Retinal pigment epithelial cell (primary cell): ENCODE measurements at regions not wholly inside any gene's neighbourhood (a gene's known extent, or its start where the extent isn't known, plus 50 kb on each side); places are given as distances from the start of the nearest gene placed in this dataset.
A peak's percentile ranks its signal among the peaks of the same experiment; 100 is the strongest.

ENCODE experiments used
- DNase-seq: peaks from one replicate; pipeline ENCODE4 v3.0.0-alpha.2; 2010; ENCODE audit warnings: low read depth
- H3K4me3 ChIP-seq: 2 replicates; pipeline ENCODE4 v1.5.1; 2011; ENCODE audit warnings: mild to moderate bottlenecking, low read length, control low read depth, moderate library complexity
- TF ChIP-seq, protein P1 (sequence below): conservative IDR thresholded peaks from 2 replicates; pipeline ENCODE4 v1.5.1; 2011; ENCODE audit warnings: low read depth, low read length, control low read depth, inconsistent platforms

DNA sequence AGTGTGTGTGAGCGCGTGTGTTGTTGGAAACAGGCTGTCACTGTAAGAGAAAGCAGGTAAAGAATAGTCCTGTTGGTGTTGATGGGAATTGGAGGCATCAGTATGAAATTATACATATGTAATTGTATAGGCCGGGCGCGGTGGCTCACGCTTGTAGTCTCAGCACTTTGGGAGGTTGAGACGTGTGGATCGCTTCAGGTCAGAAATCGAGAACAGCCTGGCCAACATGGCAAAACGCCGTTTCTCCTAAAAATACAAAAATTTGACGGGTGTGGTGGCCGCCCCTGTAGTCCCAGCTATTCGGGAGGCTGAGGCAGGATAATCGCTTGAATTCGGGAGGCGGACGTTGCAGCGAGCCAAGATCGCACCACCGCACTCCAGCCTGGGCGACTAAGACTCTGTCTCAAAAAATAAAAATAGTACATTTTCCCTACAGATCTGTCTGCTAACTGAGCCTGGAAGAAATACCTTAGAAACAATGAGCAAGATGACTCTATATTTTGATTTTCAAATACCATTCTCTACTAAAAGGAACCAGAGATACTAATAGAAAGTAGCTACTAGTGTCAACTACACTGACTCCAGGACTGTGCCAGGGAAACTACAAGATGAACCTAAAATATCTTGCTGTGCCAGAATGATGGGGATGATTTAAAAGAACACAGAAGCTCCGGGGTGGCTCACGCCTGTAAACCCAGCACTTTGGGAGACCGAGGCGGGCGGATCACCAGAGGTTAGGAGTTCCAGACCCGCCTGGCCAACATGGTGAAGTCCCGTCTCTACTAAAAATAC, 110.8 kb downstream of the TRIM27 start:
- H3K4me3 ChIP-seq = no peak overlapping the region
- no peak for DNase-seq
- TF ChIP-seq, protein P1, sequence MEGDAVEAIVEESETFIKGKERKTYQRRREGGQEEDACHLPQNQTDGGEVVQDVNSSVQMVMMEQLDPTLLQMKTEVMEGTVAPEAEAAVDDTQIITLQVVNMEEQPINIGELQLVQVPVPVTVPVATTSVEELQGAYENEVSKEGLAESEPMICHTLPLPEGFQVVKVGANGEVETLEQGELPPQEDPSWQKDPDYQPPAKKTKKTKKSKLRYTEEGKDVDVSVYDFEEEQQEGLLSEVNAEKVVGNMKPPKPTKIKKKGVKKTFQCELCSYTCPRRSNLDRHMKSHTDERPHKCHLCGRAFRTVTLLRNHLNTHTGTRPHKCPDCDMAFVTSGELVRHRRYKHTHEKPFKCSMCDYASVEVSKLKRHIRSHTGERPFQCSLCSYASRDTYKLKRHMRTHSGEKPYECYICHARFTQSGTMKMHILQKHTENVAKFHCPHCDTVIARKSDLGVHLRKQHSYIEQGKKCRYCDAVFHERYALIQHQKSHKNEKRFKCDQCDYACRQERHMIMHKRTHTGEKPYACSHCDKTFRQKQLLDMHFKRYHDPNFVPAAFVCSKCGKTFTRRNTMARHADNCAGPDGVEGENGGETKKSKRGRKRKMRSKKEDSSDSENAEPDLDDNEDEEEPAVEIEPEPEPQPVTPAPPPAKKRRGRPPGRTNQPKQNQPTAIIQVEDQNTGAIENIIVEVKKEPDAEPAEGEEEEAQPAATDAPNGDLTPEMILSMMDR = no peak

DNA sequence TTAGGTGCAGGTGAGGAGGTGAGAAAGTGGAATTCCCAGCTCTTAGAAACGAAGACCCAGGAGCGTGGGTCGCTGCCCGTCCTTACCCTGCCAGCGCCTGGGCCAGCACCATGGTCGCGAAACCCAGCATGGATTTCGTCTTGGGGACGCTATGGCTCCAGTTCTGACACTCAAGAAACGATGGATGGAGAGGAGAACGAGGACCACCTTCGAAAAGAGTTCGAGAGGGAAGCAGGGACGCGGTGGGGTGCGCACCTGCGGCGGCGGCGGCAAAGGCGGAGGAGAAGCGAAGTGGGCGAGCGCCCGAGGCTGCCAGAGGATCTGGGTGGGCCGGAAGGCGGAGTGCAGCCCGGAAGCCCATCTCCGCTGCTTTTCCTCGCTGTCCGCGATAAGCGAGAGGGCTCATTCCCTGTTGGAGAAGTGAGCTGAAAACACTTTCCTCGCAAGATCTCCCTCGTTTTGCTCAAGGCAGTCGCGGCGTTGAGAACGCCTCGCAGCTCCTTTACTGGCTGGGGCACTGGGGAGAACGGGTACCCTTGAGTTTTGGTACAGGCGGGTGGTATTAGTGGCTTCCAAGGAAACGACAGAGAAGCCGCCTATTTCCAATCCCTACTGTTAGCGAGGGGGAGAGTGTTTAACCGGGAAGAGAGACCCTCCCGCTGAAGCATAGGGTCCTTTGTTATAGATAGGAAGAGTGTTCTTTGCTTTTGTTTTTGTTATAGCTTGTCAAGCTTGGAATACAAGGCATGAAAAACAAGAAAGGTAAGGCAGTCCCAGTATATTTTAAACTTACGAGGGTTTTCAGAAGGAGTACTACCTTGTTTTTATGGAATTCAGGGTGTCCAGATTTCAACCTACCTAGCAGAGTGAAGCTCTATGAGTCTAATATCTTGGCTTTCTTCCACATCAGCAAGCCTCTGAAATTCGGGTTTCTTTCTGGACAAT, 109.5 kb downstream of the TRIM27 start:
- TF ChIP-seq, protein P1 = no peak
- H3K4me3 ChIP-seq = peak overlapping the region; percentile 10
- DNase-seq = no peak

DNA sequence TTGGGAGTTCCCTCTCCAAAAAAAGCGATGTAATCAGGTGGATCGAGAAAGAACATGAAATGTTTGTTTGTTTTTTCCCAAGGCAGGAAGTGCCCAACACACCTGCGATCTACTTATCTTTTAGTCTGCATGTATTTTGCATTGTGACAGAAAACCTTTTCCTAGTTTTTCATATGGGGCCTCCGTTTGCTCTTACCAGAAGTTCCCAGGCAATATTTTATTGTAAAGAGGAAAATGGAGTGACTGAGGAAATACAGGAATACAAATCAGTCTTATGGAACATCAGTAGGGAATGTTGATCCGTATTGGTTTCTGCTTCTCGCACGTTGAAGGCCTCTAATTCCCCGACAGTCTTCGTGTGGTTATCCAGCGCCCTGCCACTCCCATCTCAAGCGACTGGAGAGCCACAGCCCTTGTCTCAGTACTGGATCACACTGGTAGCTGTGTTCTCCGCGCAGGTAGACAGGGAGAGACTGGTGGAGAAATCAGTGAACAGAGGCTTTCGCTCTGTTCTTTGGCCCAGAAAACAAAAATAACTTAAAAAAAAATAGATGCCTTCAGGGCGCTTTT, 107.4 kb downstream of the TRIM27 start:
- TF ChIP-seq, protein P1 = no peak
- no peak for DNase-seq
- no peak overlapping the region for H3K4me3 ChIP-seq

DNA sequence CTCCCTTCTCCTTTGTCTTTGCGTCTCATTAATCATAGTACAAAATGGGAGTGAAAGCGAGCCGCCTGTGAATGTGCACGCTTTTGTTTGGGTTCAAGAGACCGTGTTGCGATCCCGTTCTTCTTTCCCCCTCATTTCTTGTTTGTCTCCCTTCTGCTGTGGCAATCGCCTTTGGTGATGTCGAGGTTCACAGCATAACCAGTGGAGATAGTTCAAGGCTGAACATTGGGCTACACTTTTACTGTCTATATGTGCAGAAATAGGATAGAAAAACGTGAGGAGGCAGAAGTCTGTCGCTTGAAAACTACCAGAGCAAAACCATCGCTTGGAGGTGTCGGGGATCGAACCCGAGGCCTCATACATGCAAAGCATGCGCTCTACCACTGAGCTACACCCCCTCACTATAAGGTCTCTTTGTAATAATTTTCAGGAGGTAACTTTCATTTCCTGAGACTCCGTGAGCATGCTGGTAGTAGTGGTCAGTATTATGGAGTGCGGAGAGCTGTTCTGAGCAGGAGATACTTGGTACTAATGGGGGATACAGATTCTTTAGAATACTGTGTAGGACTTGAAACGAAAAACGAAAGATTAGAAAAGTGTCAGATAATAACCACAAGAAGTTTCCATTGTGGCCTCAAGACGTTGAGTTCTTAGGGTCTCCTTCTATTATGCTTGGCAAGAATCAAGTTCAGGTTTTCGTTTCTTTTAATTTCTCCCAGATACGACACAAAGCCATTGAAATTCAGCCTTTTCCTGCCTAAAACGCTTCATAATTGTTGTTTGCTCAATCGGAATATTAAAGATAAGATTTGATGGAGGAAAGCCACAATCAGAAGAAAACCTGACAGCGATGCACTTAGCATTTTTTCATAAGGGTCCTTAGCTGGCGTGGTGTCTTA, 106.6 kb downstream of the TRIM27 start:
- TF ChIP-seq, protein P1 = no peak
- peak overlapping the region; percentile 8 for H3K4me3 ChIP-seq
- DNase-seq = no peak

DNA sequence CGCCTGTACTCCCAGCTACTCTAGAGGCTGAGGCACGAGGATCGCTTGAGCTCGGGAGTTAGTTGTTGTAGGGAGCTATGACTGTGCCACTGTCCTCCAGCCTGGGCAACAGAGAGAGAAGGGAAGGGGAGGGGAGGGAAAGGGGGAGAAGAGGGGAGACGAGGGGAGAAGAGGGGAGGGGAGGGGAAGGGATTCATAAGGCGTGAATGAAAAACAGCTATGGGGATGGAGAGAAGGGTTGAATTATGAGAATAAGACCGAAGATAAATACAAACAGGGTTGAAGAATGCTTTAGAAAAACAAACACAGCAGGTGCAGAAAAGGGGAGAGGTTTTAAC, 106.0 kb downstream of the TRIM27 start:
- DNase-seq = no peak
- H3K4me3 ChIP-seq = peak overlapping the region; percentile 8
- TF ChIP-seq, protein P1 = no peak
